Glomerular visceral epithelial cell (primary cell): ENCODE measurements at regions not wholly inside any gene's neighbourhood (a gene's known extent, or its start where the extent isn't known, plus 50 kb on each side); places are given as distances from the start of the nearest gene placed in this dataset.

ENCODE experiments used
- DNase-seq: peaks from one replicate; pipeline ENCODE4 v3.0.0-alpha.2; 2016; ENCODE audit errors: extremely low spot score

DNA sequence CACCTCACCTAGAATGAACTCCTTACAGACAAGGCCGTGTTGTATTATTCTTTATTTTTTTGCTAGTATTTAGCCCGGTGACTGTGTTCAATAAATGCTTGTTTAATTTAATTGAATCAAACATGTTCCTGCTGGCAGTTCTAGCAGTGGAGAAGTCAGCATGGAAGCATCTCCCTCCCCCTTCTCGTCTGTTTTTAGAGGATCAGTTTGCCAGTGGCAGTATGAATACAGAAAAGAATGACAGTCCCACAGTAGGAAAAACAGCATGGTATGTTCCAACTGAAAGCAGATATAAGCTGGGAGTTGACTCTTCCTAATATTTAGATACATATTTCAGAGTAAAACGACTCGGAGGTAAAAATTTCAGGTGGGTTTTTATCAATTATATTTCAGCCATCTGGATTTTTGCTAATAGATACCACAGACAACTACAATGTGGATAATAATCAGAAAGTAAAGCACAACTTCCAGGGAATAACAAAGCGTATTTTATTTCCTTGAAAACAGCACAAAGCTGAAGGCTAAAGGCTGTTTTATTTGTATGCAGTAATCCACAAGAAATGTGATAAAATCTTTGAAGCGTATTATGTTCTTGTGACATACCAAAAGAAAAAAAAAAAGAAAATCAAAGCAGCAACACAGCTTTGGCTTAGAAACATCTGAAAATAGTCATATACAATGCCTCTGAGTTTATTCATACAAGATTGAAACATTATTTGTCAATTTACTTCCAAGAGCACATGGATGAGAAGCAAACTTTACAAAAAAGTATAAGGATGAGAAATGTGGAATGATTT, 244.5 kb upstream of the KCNMB2 start:
- DNase-seq: no peak

DNA sequence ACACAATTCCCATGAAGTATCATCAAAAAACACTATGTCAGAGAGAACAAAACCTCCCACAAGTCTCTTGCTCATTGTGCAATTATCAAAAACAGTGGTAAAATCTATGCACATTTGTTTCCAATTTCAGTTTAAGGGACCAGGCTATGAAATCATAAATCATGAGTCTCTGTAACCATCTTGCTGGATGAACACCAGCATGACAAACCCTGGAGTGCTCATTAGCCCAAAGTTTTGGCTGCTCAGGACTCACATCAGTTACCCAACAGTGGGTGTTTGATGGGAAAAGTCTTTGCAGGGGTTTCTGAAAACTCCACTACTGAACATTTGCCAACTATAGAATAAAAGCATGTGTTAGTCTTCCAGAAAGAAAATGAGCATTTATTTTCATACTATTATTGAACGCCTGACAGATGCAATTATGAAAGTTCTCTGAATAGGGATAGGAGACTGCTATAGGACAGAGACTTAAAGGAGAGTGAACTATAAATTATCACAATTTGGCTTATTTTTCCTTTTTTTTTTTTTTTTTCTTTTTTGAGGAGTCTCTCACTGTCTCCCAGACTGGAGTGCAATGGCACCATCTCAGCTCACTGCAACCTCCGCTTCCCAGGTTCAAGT, 240.8 kb upstream of the KCNMB2 start:
- no peak for DNase-seq

DNA sequence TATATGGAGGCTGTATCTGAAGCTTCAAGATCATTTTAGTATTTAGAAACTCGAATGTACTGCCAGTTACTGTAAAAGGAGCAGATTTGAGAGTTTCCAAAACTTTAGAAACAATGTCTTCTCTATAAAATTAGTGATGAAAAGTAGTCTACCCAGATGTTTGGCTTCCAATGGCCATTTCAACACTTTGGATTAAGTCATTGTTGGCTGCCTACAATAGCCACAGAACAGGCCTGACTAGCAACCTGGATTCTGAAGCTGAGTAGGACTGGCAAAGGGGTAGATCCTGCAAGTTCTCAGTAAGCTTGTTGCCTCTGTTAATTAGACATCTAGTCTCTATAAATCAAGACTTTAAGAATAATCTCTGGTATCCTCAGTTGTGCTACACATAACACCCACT, 239.0 kb upstream of the KCNMB2 start:
- DNase-seq: no peak

DNA sequence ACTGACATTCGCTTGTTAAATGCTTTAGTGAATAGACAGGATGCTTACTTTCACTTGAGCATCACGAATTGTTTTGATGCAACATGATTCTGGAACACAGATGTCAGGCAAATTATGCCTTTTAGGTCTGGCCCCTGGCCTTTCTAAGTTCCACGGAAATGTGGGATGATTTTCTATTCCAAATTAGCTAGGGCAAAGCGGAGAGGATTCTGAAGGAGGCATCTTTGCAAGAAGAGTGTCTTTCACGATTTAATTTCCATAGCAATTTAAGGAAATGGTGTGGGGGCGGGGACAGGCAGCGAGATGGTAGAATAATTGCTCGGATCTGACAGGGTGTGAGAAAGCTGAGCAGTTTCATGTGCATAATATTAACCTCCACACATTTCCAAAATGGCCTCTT, 238.5 kb upstream of the KCNMB2 start:
- no peak for DNase-seq

DNA sequence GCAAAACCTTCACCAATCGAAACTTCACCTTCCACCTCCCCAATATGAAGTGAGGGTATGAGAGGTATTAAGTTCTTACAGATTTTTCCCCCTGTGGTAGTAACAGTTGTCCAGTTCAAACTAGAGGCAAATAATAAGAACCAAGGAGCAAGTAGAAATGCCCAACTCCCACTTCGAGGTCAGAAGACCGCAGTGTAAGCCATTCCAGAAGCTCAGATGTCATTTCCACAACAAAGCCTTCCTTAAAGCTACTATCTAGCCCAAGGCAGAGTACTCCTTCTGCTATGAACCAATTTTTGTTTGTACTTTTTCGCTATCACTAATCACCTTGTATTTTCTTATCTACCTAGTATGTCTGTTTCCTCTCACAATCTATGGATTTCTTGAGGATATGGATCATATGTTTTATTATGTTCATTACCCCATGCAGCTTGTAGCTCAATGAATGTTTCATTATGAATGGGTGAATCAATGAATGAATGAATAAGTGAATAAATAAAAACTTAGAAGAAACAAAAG, 235.7 kb upstream of the KCNMB2 start:
- no peak for DNase-seq

DNA sequence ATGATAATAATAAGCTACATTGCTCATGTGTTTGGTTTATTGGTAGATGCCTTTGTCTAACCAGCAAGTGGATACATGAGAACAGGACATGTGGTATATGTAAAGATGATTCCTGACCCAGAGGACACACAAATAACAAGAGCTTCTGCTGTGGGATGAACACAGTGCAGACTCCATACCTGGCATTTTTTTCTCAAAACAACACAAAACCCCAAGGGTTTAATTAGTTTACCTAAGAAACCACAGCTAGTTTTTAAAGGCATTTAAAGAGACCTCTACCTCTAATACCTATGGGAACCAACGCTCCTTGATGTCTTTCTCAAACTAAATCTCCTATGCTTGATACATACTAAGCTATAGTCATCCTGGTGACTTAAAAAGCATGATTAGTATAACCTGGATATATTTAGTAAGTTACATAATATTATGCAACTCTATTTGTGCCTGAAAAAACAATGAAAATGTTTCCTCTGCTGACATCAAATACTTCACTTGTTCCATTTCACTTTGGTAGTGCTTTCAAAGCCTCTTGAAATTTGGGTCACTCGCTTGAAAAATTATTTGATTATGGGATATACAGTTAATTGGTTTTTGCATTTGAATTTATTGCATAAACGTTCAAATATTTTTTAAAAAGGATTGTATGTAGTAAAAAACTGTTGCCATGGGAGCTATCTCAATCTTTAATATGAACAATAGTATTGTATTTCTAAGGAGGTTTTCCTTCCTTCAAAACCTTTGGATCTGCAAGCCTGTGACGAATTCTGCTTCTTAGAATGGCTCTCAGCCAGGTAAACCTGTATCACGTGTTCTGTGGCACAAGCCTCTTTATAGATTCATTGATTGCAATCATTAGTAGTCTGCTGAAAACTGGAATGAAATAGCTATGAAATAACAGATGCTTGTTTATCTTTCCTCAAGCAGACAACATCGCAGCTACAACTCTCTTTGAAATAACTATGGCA, 233.0 kb upstream of the KCNMB2 start:
- no peak for DNase-seq

DNA sequence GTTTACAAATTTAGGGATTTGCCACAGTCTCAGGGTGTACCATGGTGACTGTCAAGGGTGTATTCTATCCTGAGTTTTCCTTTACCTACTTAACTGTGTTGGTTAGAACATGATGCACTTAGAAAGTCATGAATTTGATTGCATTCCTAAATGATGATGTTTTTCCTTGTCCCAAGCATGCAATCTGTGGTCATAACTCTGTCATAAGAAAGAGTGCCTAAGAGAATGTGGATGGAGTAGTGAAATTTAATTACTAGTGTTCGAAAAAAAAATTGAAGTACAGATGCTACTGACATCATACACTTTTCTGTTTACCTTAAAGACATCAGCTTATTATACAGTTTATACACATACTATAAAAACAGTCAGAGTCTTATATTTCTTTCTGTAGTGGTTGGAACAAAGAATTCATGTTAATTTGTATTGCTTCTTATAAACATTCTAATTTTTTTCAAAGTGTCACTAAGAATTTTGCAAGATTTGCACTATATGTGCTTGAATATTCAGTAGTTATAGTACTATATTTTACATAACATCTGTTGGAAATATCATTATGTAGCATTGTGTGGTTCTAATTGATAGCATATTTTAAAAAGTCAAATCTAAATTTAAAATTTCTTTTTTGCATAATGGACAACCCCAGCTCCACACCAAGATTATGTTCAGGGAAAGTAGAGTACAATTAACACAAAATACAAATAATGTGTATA, 231.3 kb upstream of the KCNMB2 start:
- DNase-seq: peak; percentile 49

DNA sequence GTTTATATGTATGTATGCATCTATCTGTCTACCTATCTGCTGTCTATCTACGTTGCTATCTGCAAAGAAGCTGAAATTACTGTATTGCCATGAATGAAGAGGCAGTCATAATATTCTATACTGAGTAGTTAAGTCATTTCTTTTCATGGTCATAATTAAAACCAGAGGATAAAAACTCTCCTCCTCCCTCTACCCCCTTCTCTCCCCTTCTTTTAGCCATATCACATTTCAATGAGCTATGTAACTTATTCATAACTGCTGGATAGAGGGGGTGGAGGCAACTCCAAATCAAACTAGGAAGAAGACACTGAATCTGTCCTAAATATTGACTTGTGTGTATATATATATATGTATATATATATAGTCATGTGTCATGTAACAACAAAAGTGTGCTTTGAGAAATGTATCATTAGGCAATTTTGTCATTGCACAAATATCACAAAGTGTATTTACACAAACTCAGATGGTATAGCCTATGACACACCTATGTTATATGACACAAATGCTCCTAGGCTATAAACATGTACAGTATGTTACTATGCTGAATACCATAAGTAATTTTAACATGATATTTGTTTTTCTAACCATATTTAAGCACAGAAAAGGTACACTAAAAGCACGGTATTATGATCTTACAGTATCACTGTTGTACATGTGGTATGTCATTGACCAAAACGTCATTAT, 229.7 kb upstream of the KCNMB2 start:
- DNase-seq: no peak

DNA sequence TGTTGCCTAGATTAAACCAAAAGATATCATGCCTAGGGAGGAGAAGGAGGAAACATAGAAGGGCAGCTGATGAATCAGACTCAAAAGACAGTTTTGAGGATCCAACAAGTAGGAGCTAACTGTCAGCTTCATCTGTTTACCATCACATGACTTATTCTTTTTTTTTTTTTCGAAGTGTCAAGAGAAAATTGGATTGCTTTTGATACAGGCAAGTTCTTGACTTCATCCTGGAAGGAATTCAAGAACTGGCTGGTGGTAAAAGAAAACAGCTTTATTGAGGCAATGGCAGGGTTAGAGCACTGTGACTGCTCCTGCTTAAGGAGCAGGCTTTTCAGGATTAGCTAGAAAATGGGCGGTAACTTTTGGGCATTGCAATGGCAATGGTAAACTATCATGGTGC, 227.5 kb upstream of the KCNMB2 start:
- DNase-seq: no peak

DNA sequence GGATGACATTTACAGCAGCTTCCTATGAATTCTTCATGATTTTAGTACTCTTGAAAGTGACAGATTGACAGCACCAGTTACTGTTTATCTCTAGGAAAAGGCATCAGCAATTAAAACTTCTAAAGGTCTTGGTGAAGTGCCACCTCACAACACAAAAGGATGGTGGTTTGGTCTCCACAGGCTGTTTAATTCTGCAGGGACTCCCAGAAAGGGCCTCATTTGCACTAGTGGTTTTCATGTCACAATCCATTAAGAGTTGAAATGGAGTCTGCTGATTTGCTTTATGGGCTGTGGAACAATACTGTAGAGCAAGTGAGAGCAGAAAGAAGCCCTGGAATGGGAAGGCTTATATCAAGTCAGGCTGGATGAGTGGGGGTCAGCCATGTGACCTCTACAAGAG, 225.3 kb upstream of the KCNMB2 start:
- no peak for DNase-seq

DNA sequence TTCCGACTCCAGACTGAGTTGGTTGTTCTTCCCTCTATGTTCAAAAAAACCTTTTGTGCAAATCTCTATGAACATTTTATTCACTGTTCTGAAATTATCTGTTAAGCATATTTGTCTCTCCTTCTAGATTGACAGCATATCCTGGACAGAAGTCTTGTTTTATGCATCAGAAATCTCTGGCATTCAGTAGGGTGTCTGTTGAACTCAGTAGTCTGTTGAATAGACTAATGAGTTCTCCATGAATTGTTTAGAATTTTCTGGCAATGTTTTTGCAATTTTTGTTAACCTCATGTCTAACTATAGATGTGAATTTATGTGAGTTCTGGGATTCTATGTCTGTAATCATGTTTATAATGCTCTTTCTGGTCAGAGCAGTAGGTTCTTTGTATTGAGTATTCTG, 222.5 kb upstream of the KCNMB2 start:
- DNase-seq: no peak

DNA sequence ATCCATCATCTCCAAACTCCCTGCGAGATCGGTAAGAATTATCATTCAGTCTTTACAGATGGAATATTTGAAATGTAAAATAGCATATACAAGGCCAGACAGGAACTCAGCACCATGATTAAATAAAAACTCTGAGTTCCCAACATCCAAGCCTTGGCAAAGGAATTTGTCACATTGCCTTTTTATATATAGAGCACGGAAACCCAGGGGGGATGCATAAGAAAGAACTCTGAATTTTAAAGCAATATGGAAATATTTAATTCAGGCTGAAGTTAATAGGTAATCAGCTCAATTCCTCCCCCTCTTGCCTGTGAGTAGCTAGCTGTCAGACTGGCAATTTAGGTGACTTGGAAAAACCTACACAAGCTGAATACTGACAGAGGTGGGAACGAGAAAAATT, 217.9 kb upstream of the KCNMB2 start:
- no peak for DNase-seq

DNA sequence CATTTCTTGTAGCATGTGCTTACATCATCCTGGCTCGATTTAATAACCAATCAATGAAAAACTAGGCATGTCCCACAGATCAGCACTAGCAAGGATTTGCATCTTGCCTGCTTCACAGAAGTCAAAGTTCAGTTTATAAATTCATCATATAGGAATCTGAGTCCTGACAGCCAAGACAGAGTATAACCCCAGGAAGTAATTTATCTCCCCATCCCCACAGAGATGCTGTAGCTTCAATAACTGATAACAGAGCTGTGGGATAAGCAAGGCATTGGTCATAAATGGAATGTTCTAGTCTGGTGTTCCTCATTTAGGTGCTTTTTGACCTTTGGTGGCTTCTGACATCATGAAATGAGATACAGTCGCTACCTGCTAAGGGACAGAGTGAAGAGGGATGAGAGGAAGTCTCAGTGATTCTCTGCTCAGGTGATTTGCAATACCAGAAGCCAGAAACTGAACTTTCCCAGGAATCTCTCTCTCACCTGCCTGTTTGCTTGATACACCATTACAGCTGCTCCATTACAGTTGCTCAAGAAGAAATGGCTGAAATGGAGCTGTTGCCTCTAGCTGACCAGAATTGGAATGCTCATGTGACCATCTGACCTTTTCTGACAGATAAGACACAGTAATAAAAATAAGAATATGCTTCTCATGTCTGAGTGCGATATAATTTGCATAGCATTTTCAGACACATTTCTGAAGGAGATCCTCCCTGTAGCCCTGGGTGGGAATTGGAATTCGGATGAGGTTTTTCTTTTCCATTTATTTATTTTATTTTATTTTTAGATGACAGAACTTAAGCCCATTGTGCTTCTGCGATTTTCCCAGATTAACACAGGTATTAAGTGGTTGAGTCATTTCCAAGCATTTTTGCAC, 217.1 kb upstream of the KCNMB2 start:
- DNase-seq: no peak

DNA sequence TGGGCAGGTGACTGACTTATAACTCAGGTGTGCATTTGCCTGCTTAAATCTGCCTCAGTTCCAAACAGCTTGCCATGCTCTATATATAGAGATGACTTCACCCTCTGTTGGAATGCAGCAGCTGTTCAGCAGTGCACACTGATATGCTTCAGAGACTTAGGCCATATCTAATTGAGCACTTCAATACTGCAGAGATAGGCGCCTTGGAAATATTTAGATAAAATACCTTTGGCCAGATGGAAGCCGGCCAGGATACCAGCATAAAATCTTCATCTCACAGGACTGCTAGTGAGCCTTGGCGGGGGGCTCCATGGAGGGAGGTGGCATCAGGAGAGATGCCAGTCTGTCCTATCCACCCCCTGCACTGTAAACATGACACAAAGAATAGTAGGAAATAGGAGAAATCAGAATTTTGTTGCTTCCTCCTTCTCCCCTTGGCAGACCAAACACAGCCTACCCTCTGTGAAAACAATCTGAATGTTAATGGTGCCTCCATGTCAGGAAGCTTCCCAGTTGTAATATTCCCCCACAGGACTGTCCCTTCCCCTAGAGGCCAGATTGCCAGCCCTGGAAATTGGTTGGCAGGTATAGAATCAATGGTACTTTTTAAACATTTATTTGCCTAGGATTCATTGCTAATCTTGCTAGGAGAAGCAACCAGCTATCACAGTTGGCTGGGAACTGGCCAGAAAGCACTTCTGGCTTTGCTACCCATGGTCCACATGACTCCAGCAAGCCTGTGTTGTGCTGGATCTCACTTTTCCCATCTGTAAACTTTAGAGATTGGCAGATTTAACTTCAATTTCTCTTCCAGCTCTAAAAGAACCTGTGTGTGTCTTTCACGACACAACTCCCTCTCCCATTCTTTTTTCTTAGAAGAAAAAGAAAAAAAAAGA, 215.5 kb upstream of the KCNMB2 start:
- peak; percentile 79 for DNase-seq

DNA sequence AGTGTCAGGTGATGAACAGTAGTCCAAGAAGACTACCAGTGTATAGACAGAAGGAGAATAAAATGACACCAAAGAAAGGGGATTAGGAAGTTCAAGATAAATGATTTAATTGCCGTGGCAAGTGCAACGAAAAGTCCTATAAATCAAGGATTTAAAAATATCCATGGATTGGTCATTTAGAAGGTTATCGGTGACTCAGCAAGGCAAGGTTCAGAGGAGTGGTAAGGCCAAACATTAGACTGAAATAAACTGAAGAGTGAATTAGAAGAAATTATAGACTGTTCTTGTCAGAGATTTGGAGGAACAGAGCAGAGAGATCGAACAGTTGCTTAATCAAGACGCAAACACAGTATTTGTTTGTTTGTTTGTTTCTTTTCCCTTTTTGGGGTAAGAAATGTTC, 211.9 kb upstream of the KCNMB2 start:
- no peak for DNase-seq

DNA sequence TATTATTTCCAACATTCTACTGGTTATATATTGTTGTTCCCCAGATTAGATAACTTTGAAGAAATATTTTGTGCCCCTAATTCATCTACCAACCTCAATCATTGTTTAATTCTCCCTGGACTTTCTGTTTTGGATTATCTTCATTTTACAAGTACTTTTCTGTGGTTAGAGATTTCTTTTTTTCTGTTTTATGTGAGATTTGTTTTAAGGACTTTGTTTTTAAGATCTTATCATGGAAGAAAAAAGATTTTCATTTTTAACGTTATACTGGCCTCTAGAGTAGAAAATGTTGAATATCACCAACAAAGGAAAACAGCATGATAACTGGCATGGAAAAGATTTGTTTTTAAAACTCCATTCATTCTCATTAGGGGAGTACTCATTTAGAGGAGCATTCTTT, 210.9 kb upstream of the KCNMB2 start:
- DNase-seq: peak; percentile 13

DNA sequence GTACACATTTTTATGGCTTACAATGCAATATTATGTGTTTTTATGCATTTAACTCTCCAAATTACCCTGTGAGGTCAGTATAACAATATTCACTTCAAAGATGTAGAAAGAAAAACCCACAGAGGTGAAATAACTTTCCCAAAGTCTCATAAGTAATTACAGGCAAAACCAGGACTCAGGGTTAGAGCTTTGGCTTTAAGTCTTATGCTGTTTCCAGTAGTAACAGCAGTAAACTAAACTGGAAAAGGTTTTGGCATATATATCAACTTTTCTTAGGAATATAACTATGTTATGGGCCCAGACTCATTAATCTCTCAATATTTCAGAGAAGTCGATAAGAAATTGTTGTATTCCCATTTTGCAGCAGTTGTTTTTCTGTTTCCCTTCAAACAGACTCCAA, 206.3 kb upstream of the KCNMB2 start:
- DNase-seq: no peak

DNA sequence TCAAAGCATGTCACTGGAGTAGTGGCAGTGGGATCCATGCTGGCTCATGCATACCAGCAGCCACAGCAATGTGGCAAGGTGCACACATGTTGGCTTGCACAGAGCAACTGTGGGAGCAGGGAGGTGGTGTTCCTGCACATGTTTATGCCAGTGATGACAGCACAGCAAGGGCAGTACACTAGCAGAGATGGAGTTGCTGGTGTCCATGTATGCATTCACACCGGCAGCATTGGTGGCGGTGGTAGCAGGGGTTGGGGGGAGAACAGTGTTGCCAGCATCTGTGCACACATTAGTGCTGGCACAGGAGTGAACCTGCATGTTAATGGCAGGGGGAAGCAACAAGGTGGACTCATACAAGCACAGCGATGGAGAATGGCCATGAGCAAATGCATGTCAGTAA, 202.0 kb upstream of the KCNMB2 start:
- DNase-seq: no peak

DNA sequence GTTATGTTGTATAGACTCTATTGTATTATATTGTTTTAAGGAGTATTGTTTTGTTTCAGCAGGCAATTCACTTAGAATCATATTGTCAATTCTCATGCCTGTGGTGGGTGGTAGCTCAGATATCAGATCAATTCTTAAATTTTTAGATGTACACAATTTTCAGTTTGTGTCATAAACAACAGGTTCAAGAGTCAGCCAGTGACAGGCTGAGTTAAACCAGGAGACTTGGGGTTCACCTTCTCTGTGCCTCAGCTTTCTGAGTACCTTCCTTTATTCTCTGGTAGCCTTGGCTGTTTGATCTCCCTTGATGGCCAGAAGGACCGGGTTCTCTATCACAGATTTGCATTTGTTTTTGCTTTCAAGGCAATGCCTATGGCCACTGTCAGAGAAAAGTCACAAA, 199.9 kb upstream of the KCNMB2 start:
- no peak for DNase-seq
